WTC11 (cell line): ENCODE measurements at regions not wholly inside any gene's neighbourhood (a gene's known extent, or its start where the extent isn't known, plus 50 kb on each side); places are given as distances from the start of the nearest gene placed in this dataset.

Experiments used
- ATAC-seq: fragments of 200-7000 bp; cut with Tn5 transposase; 2 replicates; pipeline ENCODE4 v1.10.0; 2021; ENCODE audit warnings: mild to moderate bottlenecking, moderate library complexity
- CTCF ChIA-PET: fragments of 300-600 bp; sonication (Branson Sonifier 250); formaldehyde crosslinking; loops from one replicate; lab custom pipeline; 2021; ENCODE audit warnings: antibody characterized with exemption; lab: Charles Lee
- POLR2A ChIA-PET: fragments of 350-600 bp; sonication (Branson Sonifier 250); formaldehyde crosslinking; loops from one replicate; lab custom pipeline; 2021; ENCODE audit warnings: antibody characterized with exemption; lab: Charles Lee
- DNase-seq: peaks from one replicate; pipeline ENCODE4 v3.0.0; 2021; ENCODE audit warnings: low spot score
- H3K27ac Mint-ChIP-seq: 2 replicates; pipeline ENCODE4 v1.8.0; 2021; ENCODE audit warnings: mixed read lengths
- H3K27me3 Mint-ChIP-seq: 2 replicates; pipeline ENCODE4 v1.8.0; 2021; ENCODE audit warnings: low read depth, mild to moderate bottlenecking, moderate library complexity, mixed read lengths
- H3K36me3 Mint-ChIP-seq: 2 replicates; pipeline ENCODE4 v1.8.0; 2021; ENCODE audit warnings: mixed read lengths
- H3K4me1 Mint-ChIP-seq: 2 replicates; pipeline ENCODE4 v1.8.0; 2022; ENCODE audit warnings: mixed read lengths
- H3K4me3 Mint-ChIP-seq: 2 replicates; pipeline ENCODE4 v1.8.0; 2021; ENCODE audit warnings: mild to moderate bottlenecking, moderate library complexity, mixed read lengths
- H3K9me3 Mint-ChIP-seq: 2 replicates; pipeline ENCODE4 v1.8.0; 2021; ENCODE audit warnings: mixed read lengths
- CREM ChIP-seq: sonication (generic); formaldehyde crosslinking; IDR thresholded peaks from 2 replicates; pipeline ENCODE4 v1.8.1; 2022; ENCODE audit warnings: mild to moderate bottlenecking, missing genetic modification reagents, moderate library complexity
- ESRRA ChIP-seq: sonication (generic); formaldehyde crosslinking; IDR thresholded peaks from 2 replicates; pipeline ENCODE4 v1.8.1; 2022; ENCODE audit warnings: mild to moderate bottlenecking, missing genetic modification reagents, borderline replicate concordance
- HMGA2 ChIP-seq: fragments of 250-450 bp; sonication (Bioruptor Pico); IDR thresholded peaks from 2 replicates; pipeline ENCODE4 v1.4.0; 2021; ENCODE audit warnings: mild to moderate bottlenecking, moderate library complexity
- NFATC4 ChIP-seq: fragments of 250-450 bp; sonication (Bioruptor Pico); IDR thresholded peaks from 2 replicates; pipeline ENCODE4 v1.9.0; 2021; ENCODE audit warnings: mild to moderate bottlenecking
- NFYB ChIP-seq: sonication (generic); formaldehyde crosslinking; conservative IDR thresholded peaks from 2 replicates; pipeline ENCODE4 v1.8.0; 2022; ENCODE audit warnings: low read depth, missing genetic modification reagents
- ZNF317 ChIP-seq: sonication (generic); formaldehyde crosslinking; IDR thresholded peaks from 2 replicates; pipeline ENCODE4 v1.8.1; 2023; ENCODE audit warnings: low read depth, mild to moderate bottlenecking, moderate library complexity, missing genetic modification reagents, borderline replicate concordance
- ZNF423 ChIP-seq: fragments of 250-450 bp; sonication (Bioruptor Pico); IDR thresholded peaks from 2 replicates; pipeline ENCODE4 v2.1.2; 2022; ENCODE audit warnings: mild to moderate bottlenecking, moderate library complexity
- TF ChIP-seq, protein P1 (sequence below): sonication (generic); formaldehyde crosslinking; IDR thresholded peaks from 2 replicates; pipeline ENCODE4 v1.8.1; 2023; ENCODE audit warnings: mild to moderate bottlenecking, missing genetic modification reagents, moderate library complexity
- TF ChIP-seq, protein P2 (sequence below): fragments of 250-450 bp; sonication (Bioruptor Pico); IDR thresholded peaks from 2 replicates; pipeline ENCODE4 v1.9.0; 2021; ENCODE audit warnings: mild to moderate bottlenecking
- TF ChIP-seq, protein P3 (sequence below): sonication (generic); formaldehyde crosslinking; IDR thresholded peaks from 2 replicates; pipeline ENCODE4 v1.8.1; 2023; ENCODE audit warnings: mild to moderate bottlenecking, missing genetic modification reagents
- TF ChIP-seq, protein P4 (sequence below): sonication (generic); formaldehyde crosslinking; IDR thresholded peaks from 2 replicates; pipeline ENCODE4 v1.8.1; 2023; ENCODE audit warnings: mild to moderate bottlenecking, moderate library complexity, missing genetic modification reagents
- TF ChIP-seq, protein P5 (sequence below): sonication (generic); formaldehyde crosslinking; IDR thresholded peaks from 2 replicates; pipeline ENCODE4 v1.8.1; 2023; ENCODE audit warnings: mild to moderate bottlenecking, missing genetic modification reagents, moderate library complexity
- TF ChIP-seq, protein P6 (sequence below): sonication (generic); formaldehyde crosslinking; IDR thresholded peaks from 2 replicates; pipeline ENCODE4 v1.8.0; 2022; ENCODE audit warnings: mild to moderate bottlenecking, missing genetic modification reagents

DNA sequence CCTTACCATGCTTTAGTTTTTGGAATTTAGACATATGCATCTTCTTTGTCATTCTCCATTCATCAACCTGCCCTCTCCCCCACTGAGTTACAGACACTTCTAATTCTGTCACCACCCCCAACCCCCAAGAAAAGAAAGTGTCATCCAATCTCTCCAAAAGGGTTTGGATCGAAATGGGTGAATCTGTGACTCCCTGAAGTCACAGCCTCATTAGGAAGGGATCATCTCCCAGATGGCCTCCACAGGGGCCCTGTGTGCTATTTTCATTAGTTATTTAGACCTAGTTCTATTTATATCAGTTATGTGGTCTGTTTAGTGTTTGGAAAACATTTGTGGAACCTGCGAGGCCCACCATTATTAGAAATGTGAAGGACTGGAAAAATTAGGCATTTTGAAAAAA lies 191.0 kb upstream of the ATP2B1 start:
- Mint-ChIP-seq H3K4me1 (peaks cover 12% of the 10 kb centered on the region), H3K27me3 (no peaks in the 10 kb centered on the region), H3K27ac (peak overlapping the region; percentile 61; the same call in 1 of the 2 replicates), H3K36me3 (no peaks in the 10 kb centered on the region), H3K9me3 (no peaks in the 10 kb centered on the region), H3K4me3 (no peak overlapping the region)
- ChIA-PET POLR2A (interaction anchor here (0.5 kb wide), 1 partner anchor 126 kb away, joined by 3 read pairs; no protein-coding TSS in a partner anchor), CTCF (no interaction called here)
- TF ChIP-seq, protein P1, sequence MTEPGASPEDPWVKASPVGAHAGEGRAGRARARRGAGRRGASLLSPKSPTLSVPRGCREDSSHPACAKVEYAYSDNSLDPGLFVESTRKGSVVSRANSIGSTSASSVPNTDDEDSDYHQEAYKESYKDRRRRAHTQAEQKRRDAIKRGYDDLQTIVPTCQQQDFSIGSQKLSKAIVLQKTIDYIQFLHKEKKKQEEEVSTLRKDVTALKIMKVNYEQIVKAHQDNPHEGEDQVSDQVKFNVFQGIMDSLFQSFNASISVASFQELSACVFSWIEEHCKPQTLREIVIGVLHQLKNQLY (CRISPR knock-in tag) = no peak
- TF ChIP-seq, protein P2, sequence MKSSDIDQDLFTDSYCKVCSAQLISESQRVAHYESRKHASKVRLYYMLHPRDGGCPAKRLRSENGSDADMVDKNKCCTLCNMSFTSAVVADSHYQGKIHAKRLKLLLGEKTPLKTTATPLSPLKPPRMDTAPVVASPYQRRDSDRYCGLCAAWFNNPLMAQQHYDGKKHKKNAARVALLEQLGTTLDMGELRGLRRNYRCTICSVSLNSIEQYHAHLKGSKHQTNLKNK (CRISPR knock-in tag) = no peak
- TF ChIP-seq NFYB (CRISPR knock-in tag) = no peak
- no peak for TF ChIP-seq ZNF317 (CRISPR knock-in tag)
- TF ChIP-seq, protein P3, sequence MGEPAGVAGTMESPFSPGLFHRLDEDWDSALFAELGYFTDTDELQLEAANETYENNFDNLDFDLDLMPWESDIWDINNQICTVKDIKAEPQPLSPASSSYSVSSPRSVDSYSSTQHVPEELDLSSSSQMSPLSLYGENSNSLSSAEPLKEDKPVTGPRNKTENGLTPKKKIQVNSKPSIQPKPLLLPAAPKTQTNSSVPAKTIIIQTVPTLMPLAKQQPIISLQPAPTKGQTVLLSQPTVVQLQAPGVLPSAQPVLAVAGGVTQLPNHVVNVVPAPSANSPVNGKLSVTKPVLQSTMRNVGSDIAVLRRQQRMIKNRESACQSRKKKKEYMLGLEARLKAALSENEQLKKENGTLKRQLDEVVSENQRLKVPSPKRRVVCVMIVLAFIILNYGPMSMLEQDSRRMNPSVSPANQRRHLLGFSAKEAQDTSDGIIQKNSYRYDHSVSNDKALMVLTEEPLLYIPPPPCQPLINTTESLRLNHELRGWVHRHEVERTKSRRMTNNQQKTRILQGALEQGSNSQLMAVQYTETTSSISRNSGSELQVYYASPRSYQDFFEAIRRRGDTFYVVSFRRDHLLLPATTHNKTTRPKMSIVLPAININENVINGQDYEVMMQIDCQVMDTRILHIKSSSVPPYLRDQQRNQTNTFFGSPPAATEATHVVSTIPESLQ (CRISPR knock-in tag) = no peak
- no peak for TF ChIP-seq HMGA2
- no peak for TF ChIP-seq NFATC4
- TF ChIP-seq, protein P4, sequence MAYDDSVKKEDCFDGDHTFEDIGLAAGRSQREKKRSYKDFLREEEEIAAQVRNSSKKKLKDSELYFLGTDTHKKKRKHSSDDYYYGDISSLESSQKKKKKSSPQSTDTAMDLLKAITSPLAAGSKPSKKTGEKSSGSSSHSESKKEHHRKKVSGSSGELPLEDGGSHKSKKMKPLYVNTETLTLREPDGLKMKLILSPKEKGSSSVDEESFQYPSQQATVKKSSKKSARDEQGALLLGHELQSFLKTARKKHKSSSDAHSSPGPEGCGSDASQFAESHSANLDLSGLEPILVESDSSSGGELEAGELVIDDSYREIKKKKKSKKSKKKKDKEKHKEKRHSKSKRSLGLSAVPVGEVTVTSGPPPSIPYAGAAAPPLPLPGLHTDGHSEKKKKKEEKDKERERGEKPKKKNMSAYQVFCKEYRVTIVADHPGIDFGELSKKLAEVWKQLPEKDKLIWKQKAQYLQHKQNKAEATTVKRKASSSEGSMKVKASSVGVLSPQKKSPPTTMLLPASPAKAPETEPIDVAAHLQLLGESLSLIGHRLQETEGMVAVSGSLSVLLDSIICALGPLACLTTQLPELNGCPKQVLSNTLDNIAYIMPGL = no peak
- TF ChIP-seq CREM (CRISPR knock-in tag) = no peak
- no peak for TF ChIP-seq ZNF423
- DNase-seq (no peak), ATAC-seq (peak; percentile 24; the same call in 1 of the 2 replicates)

DNA sequence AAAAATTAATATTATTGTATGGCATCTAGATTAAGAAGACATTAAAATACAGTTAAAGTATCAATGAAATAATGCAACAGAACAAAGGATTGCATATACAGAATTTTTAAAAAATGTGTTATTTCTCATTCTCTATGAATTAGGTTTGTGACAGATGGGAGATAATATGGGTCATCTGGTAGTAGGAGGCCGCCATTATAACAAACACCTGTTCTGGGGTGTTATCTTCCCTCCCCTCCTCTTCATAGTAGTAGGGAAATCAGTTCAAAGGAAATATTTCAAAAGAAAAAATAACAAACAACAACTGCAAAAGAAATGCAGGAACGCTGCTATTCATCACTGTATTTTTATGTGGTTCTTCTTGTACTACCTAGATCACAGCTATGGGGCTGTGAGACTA lies 187.0 kb upstream of the ATP2B1 start:
- no peak overlapping the region for H3K4me3 Mint-ChIP-seq
- H3K27me3 Mint-ChIP-seq = no peaks in the 10 kb centered on the region
- H3K27ac Mint-ChIP-seq = no peak overlapping the region
- ATAC-seq = no peak
- peaks cover 4% of the 10 kb centered on the region for H3K9me3 Mint-ChIP-seq
- H3K4me1 Mint-ChIP-seq = peaks cover 12% of the 10 kb centered on the region
- POLR2A ChIA-PET = no interaction called here
- TF ChIP-seq, protein P5, sequence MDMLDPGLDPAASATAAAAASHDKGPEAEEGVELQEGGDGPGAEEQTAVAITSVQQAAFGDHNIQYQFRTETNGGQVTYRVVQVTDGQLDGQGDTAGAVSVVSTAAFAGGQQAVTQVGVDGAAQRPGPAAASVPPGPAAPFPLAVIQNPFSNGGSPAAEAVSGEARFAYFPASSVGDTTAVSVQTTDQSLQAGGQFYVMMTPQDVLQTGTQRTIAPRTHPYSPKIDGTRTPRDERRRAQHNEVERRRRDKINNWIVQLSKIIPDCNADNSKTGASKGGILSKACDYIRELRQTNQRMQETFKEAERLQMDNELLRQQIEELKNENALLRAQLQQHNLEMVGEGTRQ = no peak
- TF ChIP-seq ESRRA (CRISPR knock-in tag) = no peak
- TF ChIP-seq, all 79 proteins: peak for 0
- H3K36me3 Mint-ChIP-seq = peaks cover 4% of the 10 kb centered on the region; the same call in 1 of the 2 replicates
- DNase-seq = no peak
- CTCF ChIA-PET = no interaction called here

DNA sequence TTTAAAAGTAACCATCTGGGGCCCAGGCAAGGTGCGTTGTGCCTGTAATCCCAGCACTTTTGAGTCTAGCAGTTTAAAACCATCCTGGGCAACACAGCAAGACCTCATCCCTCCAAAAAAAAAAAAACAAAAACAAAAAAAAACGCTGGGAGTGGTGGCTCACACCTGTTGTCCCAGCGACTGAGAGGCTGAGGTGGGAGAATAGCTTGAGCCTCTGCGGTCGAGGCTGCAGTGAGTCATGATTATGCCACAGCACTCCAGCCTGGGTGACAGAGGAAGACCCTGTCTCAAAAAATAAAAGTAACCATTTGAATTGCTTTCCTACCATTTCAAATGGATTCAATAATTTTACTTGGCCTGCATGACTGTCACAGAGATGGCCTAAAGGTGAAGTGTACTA lies 186.5 kb upstream of the ATP2B1 start:
- ChIA-PET POLR2A (no interaction called here), CTCF (no interaction called here)
- TF ChIP-seq, protein P6, sequence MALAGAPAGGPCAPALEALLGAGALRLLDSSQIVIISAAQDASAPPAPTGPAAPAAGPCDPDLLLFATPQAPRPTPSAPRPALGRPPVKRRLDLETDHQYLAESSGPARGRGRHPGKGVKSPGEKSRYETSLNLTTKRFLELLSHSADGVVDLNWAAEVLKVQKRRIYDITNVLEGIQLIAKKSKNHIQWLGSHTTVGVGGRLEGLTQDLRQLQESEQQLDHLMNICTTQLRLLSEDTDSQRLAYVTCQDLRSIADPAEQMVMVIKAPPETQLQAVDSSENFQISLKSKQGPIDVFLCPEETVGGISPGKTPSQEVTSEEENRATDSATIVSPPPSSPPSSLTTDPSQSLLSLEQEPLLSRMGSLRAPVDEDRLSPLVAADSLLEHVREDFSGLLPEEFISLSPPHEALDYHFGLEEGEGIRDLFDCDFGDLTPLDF = no peak
- peaks cover 9% of the 10 kb centered on the region for H3K9me3 Mint-ChIP-seq
- no peak overlapping the region for H3K27ac Mint-ChIP-seq
- ATAC-seq (no peak), DNase-seq (no peak)
- peaks cover 5% of the 10 kb centered on the region; the same call in 1 of the 2 replicates for H3K36me3 Mint-ChIP-seq
- H3K4me3 Mint-ChIP-seq = no peak overlapping the region
- H3K27me3 Mint-ChIP-seq = no peaks in the 10 kb centered on the region
- H3K4me1 Mint-ChIP-seq = peaks cover 12% of the 10 kb centered on the region
